ENCODE measurements at regions not wholly inside any gene's neighbourhood (a gene's known extent, or its start where the extent isn't known, plus 50 kb on each side); places are given as distances from the start of the nearest gene placed in this dataset.
"Not testable (repeated sequence)": the region's sequence is repeated elsewhere in the genome, so short reads cannot be mapped to it uniquely, and the experiment has no call there.

DNA sequence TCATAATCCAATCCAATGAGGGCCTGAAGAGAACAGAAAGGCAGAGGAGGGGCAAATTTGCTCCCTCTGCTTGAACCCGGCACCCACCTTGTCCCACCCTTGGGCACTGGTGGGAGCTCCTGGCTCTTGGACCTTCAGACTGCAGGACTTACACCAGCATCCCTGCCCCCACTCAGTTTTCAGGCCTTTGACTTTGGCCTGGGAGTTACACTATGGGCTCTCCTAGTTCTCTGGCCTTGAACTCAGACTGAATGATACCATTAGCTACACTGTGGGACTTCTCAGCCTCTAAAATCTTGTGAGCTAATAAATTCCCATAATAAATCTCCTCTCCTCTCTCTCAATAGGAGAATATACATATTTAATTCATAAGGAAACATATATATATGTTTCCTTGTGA lies 114.4 kb downstream of the AHR start:
- no peak overlapping the region for H3K4me3 ChIP-seq
- H3K4me1 ChIP-seq, result peaks cover 9% of the 10 kb centered on the region
- intact Hi-C loops (cut with DNase I), result no loop called here
- no peak for TF ChIP-seq POLR2AphosphoS5 (IDR thresholded peaks at IDR 0.05; ENCODE audit: insufficient read depth in 1 of 2, low read depth in 1 of 2)
- no peak for TF ChIP-seq CTCF (IDR thresholded peaks at IDR 0.05)
- TF ChIP-seq POLR2A (IDR thresholded peaks at IDR 0.05), result no peak
- H3K9me3 ChIP-seq, result no peaks in the 10 kb centered on the region
- H3K27ac ChIP-seq, result no peak overlapping the region
- H3K36me3 ChIP-seq, result no peaks in the 10 kb centered on the region
- no peak for DNase-seq (ENCODE audit: extremely low spot score in 2 of 2)
- no peaks in the 10 kb centered on the region for H3K27me3 ChIP-seq

DNA sequence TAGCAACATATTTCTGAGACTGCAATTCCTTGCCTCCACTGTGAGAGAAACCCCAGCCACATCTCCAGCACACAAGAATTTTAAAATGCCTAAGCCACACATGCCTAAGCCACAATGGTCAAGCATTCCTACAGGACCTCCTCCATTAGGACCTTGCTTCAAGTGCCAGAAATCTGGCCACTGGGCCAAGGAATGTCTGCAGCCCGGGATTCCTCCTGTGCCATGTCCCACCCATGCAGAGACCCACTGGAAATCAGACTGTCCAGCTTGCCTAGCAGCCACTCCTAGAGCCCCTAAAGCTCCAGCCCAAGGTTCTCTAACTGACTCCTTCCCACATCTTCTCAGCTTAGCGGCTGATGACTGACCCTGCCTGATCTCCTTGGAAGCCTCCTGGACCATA lies 117.5 kb downstream of the AHR start:
- no peak overlapping the region for H3K27ac ChIP-seq
- intact Hi-C loops (cut with DNase I), result no loop called here
- H3K4me3 ChIP-seq, result no peak overlapping the region
- DNase-seq (ENCODE audit: extremely low spot score in 2 of 2), result no peak
- H3K36me3 ChIP-seq, result no peaks in the 10 kb centered on the region
- no peaks in the 10 kb centered on the region for H3K9me3 ChIP-seq
- no peaks in the 10 kb centered on the region for H3K4me1 ChIP-seq
- TF ChIP-seq POLR2A (IDR thresholded peaks at IDR 0.05), result no peak
- TF ChIP-seq CTCF (IDR thresholded peaks at IDR 0.05), result no peak
- no peak for TF ChIP-seq POLR2AphosphoS5 (IDR thresholded peaks at IDR 0.05; ENCODE audit: insufficient read depth in 1 of 2, low read depth in 1 of 2)
- no peaks in the 10 kb centered on the region for H3K27me3 ChIP-seq

DNA sequence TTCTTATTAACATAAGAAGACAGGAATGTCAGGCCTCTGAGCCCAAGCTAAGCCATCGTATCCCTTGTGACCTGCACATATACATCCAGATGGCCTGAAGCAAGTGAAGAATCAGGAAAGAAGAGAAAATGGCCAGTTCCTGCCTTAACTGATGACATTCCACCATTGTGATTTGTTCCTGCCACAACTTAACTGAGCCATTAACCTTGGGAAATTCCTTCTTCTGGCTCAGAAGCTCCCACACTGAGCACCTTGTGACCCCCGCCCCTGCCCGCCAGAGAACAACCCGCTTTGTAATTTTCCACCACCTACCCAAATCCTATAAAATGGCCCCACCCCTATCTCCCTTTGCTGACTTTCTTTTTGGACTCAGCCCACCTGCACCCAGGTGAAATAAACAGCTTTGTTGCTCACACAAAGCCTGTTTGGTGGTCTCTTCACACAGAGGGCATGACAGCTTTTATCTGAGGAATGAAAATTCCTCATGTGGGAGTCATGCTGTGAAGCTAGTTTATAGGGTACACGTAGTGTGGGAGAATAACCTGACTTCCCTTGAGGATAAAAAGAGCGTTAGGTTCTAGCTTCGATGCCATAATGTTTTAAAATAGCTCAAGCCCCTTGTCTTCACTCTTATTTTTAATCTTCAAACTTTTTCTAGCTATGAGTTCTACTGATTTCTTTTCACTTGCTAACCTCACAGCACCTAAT lies 122.0 kb downstream of the AHR start:
- intact Hi-C loops (cut with DNase I); H3K27ac ChIP-seq; H3K36me3 ChIP-seq; H3K9me3 ChIP-seq; H3K4me3 ChIP-seq; H3K27me3 ChIP-seq; DNase-seq (ENCODE audit: extremely low spot score in 2 of 2): not testable (repeated sequence)
- H3K4me1 ChIP-seq, result peaks cover 18% of the 10 kb centered on the region

GRCh38 chr7:17421941-17422340 lies 123.5 kb downstream of the AHR start:
- DNase-seq (ENCODE audit: extremely low spot score in 2 of 2), result no peak
- intact Hi-C loops (cut with DNase I), result no loop called here
- H3K4me3 ChIP-seq, result no peak overlapping the region
- H3K4me1 ChIP-seq, result peaks cover 18% of the 10 kb centered on the region
- H3K36me3 ChIP-seq, result no peaks in the 10 kb centered on the region
- no peak overlapping the region for H3K27ac ChIP-seq
- TF ChIP-seq POLR2AphosphoS5 (IDR thresholded peaks at IDR 0.05; ENCODE audit: insufficient read depth in 1 of 2, low read depth in 1 of 2) (no peak), POLR2A (IDR thresholded peaks at IDR 0.05) (no peak), CTCF (IDR thresholded peaks at IDR 0.05) (no peak)
- no peaks in the 10 kb centered on the region for H3K9me3 ChIP-seq
- H3K27me3 ChIP-seq, result no peaks in the 10 kb centered on the region

DNA sequence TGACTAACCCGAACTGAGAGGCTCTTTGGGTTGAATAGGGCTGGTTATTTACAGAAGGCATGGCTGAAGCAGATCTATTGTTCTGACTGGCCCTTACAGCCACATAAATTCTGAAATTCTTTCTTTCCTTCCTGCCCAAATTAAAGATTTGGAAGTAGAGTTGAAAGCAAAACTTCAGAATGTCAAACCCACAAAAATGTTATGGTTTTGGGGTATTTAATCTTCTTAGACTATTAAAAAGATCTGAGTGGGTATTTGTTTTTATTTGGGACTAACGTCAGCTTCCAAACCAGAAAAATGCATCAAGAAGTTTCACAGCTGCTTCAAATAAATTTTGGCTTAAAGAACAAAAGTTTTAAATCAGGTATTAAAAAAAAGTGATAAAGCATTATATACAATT lies 124.5 kb downstream of the AHR start:
- Histone ChIP-seq H3K4me3 (no peak overlapping the region), H3K4me1 (peaks cover 18% of the 10 kb centered on the region), H3K27ac (no peak overlapping the region), H3K9me3 (peaks cover 3% of the 10 kb centered on the region), H3K36me3 (no peaks in the 10 kb centered on the region), H3K27me3 (no peaks in the 10 kb centered on the region)
- no peak for DNase-seq (ENCODE audit: extremely low spot score in 2 of 2)
- intact Hi-C loops (cut with DNase I), result no loop called here
- TF ChIP-seq POLR2A (IDR thresholded peaks at IDR 0.05) (no peak), POLR2AphosphoS5 (IDR thresholded peaks at IDR 0.05; ENCODE audit: insufficient read depth in 1 of 2, low read depth in 1 of 2) (no peak), CTCF (IDR thresholded peaks at IDR 0.05) (no peak)

Data from vagina (tissue), 2 donors.